ENCODE measurements at regions not wholly inside any gene's neighbourhood (a gene's known extent, or its start where the extent isn't known, plus 50 kb on each side); places are given as distances from the start of the nearest gene placed in this dataset.

GRCh38 chr3:5635746-5636145 lies 448.2 kb downstream of the EDEM1 start:
- no peaks in the 10 kb centered on the region for H3K79me2 ChIP-seq (ENCODE audit: insufficient read depth, low read length)
- Mint-ChIP-seq H3K27me3 (ENCODE audit: low read depth, unreplicated experiment) (no peaks in the 10 kb centered on the region), H3K36me3 (ENCODE audit: low read depth, unreplicated experiment) (no peaks in the 10 kb centered on the region), H3K4me3 (ENCODE audit: unreplicated experiment) (no peak overlapping the region), H3K9me3 (ENCODE audit: unreplicated experiment) (peaks cover 2% of the 10 kb centered on the region), H3K4me1 (ENCODE audit: low read depth, unreplicated experiment) (no peaks in the 10 kb centered on the region), H3K27ac (ENCODE audit: unreplicated experiment) (no peak overlapping the region)
- no peak overlapping the region for H3K27ac ChIP-seq (ENCODE audit: low read depth, low read length)
- no peak for TF ChIP-seq CTCF (IDR thresholded peaks at IDR 0.05; ENCODE audit: insufficient read depth, low read depth, low read length)
- no peak for TF ChIP-seq EZH2 (IDR thresholded peaks at IDR 0.05; ENCODE audit: insufficient read depth, low read length)
- no peaks in the 10 kb centered on the region for H3K36me3 ChIP-seq (ENCODE audit: insufficient read depth, low read length)
- FAIRE-seq = no peak
- H3K4me2 ChIP-seq (ENCODE audit: low read length) = no peak overlapping the region
- H3K4me3 ChIP-seq (ENCODE audit: insufficient read depth, low read depth, low read length) = no peak overlapping the region
- DNase-seq (ENCODE audit: low read depth) = no peak
- H4K20me1 ChIP-seq (ENCODE audit: insufficient read depth, low read length) = no peaks in the 10 kb centered on the region
- H3K4me1 ChIP-seq (ENCODE audit: insufficient read depth, low read length) = no peaks in the 10 kb centered on the region
- no peaks in the 10 kb centered on the region for H3K27me3 ChIP-seq (ENCODE audit: insufficient read depth, low read length)
- H3K9me3 ChIP-seq (ENCODE audit: insufficient read depth, low read depth, low read length) = peaks cover 3% of the 10 kb centered on the region
- H3K9ac ChIP-seq (ENCODE audit: low read length) = no peak overlapping the region
- no peak overlapping the region for H2AFZ ChIP-seq (ENCODE audit: low read depth, low read length)

- H3K9me3 ChIP-seq (ENCODE audit: insufficient read depth, low read depth, low read length) = peaks cover 5% of the 10 kb centered on the region
- H3K79me2 ChIP-seq (ENCODE audit: insufficient read depth, low read length) = no peaks in the 10 kb centered on the region
- H3K4me3 ChIP-seq (ENCODE audit: insufficient read depth, low read depth, low read length) = no peak overlapping the region
- H3K36me3 ChIP-seq (ENCODE audit: insufficient read depth, low read length) = no peaks in the 10 kb centered on the region
- no peak overlapping the region for H3K27ac ChIP-seq (ENCODE audit: low read depth, low read length)
- H4K20me1 ChIP-seq (ENCODE audit: insufficient read depth, low read length) = no peaks in the 10 kb centered on the region
- H3K4me1 ChIP-seq (ENCODE audit: insufficient read depth, low read length) = no peaks in the 10 kb centered on the region
- no peak overlapping the region for H2AFZ ChIP-seq (ENCODE audit: low read depth, low read length)
- no peak overlapping the region for H3K4me2 ChIP-seq (ENCODE audit: low read length)
- FAIRE-seq (no peak), DNase-seq (ENCODE audit: low read depth) (no peak)
- H3K27ac Mint-ChIP-seq (ENCODE audit: unreplicated experiment) = no peak overlapping the region
- H3K4me3 Mint-ChIP-seq (ENCODE audit: unreplicated experiment) = no peak overlapping the region
- H3K27me3 Mint-ChIP-seq (ENCODE audit: low read depth, unreplicated experiment) = no peaks in the 10 kb centered on the region
- H3K4me1 Mint-ChIP-seq (ENCODE audit: low read depth, unreplicated experiment) = no peaks in the 10 kb centered on the region
- peaks cover 5% of the 10 kb centered on the region for H3K9me3 Mint-ChIP-seq (ENCODE audit: unreplicated experiment)
- no peak overlapping the region for H3K9ac ChIP-seq (ENCODE audit: low read length)
- TF ChIP-seq CTCF (IDR thresholded peaks at IDR 0.05; ENCODE audit: insufficient read depth, low read depth, low read length) = no peak
- TF ChIP-seq EZH2 (IDR thresholded peaks at IDR 0.05; ENCODE audit: insufficient read depth, low read length) = no peak
- H3K27me3 ChIP-seq (ENCODE audit: insufficient read depth, low read length) = no peaks in the 10 kb centered on the region
- no peaks in the 10 kb centered on the region for H3K36me3 Mint-ChIP-seq (ENCODE audit: low read depth, unreplicated experiment)
Measured at GRCh38 chr3:5638550-5638949, 451.0 kb downstream of the EDEM1 start.

GRCh38 chr3:5644773-5645670 lies 457.5 kb downstream of the EDEM1 start:
- Mint-ChIP-seq H3K36me3 (ENCODE audit: low read depth, unreplicated experiment) (no peaks in the 10 kb centered on the region), H3K27ac (ENCODE audit: unreplicated experiment) (no peak overlapping the region), H3K4me3 (ENCODE audit: unreplicated experiment) (no peak overlapping the region), H3K27me3 (ENCODE audit: low read depth, unreplicated experiment) (no peaks in the 10 kb centered on the region), H3K4me1 (ENCODE audit: low read depth, unreplicated experiment) (no peaks in the 10 kb centered on the region), H3K9me3 (ENCODE audit: unreplicated experiment) (peaks cover 2% of the 10 kb centered on the region)
- H3K36me3 ChIP-seq (ENCODE audit: insufficient read depth, low read length) = no peaks in the 10 kb centered on the region
- peaks cover 2% of the 10 kb centered on the region for H3K9me3 ChIP-seq (ENCODE audit: insufficient read depth, low read depth, low read length)
- no peak overlapping the region for H2AFZ ChIP-seq (ENCODE audit: low read depth, low read length)
- no peaks in the 10 kb centered on the region for H3K4me1 ChIP-seq (ENCODE audit: insufficient read depth, low read length)
- H3K4me3 ChIP-seq (ENCODE audit: insufficient read depth, low read depth, low read length) = no peak overlapping the region
- no peaks in the 10 kb centered on the region for H4K20me1 ChIP-seq (ENCODE audit: insufficient read depth, low read length)
- H3K4me2 ChIP-seq (ENCODE audit: low read length) = no peak overlapping the region
- H3K79me2 ChIP-seq (ENCODE audit: insufficient read depth, low read length) = no peaks in the 10 kb centered on the region
- H3K27me3 ChIP-seq (ENCODE audit: insufficient read depth, low read length) = no peaks in the 10 kb centered on the region
- no peak for TF ChIP-seq CTCF (IDR thresholded peaks at IDR 0.05; ENCODE audit: insufficient read depth, low read depth, low read length)
- TF ChIP-seq EZH2 (IDR thresholded peaks at IDR 0.05; ENCODE audit: insufficient read depth, low read length) = no peak
- DNase-seq (ENCODE audit: low read depth) (no peak), FAIRE-seq (no peak)
- no peak overlapping the region for H3K27ac ChIP-seq (ENCODE audit: low read depth, low read length)
- H3K9ac ChIP-seq (ENCODE audit: low read length) = no peak overlapping the region
